Stimulated activated CD4-positive, alpha-beta T cell treated with anti-CD3 and anti-CD28 coated beads, Interleukin-4, amount 100 ng/mL, for 24 hours (primary cell): ENCODE measurements at regions not wholly inside any gene's neighbourhood (a gene's known extent, or its start where the extent isn't known, plus 50 kb on each side); places are given as distances from the start of the nearest gene placed in this dataset.
"Not testable (repeated sequence)": the region's sequence is repeated elsewhere in the genome, so short reads cannot be mapped to it uniquely, and the experiment has no call there.

Experiments used
- DNase-seq: peaks from one replicate; pipeline ENCODE4 v3.0.0-alpha.2; 2020

DNA sequence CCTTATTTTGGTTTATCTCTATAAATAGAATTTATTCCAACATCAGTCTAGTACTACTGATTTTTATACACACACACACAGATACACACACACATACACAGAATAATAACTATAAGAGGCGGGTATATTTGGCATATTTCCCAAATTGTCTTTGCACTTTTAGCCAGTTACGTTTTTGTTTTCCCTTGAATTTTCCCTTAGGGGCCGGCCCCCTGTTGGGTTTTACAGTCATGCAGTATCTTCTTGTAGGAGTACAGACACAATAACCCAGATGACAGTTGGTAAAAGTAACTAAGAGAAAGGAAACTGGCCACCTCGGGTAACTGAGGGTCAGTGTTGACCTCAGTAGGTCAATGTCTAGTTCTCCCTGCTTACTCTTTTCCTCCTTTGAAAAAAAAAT is 50.9 kb downstream of the DISP1 start:
- no peak for DNase-seq

DNA sequence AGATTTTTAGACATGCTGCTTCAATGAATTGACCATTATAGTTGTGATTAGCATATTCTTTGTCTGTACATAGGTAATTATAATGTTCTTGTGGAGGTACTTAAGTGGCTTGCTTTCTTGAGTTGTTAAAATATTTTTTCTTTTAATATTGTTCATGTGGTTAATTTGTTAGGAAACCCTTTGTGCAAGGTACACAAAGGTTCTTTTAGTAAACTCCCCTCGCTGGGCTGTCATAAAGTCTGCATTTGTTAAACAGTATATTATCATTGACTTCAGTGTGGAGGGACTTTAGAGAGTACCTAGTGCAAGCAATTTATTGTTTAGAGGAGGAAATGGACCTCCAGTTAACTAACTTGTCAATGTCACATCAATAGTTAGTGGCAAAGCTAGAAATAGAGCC is 52.5 kb downstream of the DISP1 start:
- no peak for DNase-seq

DNA sequence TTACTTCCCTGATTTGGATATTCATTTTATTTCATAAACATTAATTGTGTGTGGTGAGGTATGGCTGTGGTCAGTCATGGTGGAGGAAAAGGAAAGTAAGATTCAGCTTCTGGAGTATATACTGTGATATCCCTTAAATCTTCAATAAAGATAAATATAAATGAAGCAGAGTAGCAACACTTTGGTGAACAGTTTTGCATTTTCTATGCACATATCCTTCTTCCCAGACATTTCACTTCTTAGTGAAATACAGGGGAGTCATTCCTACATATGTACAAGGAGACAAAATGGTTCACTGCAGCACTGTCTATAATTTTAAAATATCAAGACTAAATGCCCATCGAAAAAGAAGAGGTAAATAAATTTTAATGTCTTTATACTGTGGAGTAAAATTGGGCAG is 61.3 kb downstream of the DISP1 start:
- no peak for DNase-seq

DNA sequence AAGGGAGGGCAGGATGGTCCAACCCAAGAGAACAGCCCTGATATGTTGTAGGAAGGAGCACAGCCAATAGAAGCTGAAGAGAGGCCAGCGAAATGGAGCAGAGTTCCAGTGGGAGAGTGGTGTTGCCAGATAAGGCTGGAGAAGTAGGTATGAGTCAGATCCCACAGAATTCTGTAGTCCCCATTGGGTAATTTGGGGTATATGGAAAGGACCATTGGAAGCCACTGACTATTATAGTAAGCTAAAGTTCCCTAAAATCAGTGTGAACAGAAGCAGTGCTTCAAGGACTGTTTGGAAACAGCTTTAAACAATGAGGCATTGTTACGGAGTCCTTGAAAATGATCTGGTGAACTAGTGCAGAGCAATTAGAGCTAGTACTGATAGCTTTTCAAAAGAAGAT is 63.0 kb downstream of the DISP1 start:
- no peak for DNase-seq

DNA sequence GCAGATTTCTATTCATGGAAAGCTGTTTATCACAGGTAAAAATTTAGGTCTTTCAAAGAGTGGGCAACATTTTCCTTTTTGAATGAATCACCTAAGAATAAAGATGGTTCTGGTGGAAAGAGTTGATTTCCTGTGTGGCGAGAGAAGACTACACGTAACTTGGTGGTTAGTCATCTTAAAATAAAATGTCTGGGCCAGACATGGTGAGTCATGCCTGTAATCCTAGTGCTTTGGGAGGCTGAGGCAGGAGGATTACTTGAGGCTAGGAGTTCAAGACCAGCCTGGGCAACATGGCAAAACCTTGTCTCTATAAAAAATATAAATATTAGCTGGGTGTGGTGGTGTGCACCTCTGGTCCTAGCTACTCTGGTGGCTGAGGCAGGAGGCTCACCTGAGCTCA is 65.7 kb downstream of the DISP1 start:
- peak; percentile 49 for DNase-seq

DNA sequence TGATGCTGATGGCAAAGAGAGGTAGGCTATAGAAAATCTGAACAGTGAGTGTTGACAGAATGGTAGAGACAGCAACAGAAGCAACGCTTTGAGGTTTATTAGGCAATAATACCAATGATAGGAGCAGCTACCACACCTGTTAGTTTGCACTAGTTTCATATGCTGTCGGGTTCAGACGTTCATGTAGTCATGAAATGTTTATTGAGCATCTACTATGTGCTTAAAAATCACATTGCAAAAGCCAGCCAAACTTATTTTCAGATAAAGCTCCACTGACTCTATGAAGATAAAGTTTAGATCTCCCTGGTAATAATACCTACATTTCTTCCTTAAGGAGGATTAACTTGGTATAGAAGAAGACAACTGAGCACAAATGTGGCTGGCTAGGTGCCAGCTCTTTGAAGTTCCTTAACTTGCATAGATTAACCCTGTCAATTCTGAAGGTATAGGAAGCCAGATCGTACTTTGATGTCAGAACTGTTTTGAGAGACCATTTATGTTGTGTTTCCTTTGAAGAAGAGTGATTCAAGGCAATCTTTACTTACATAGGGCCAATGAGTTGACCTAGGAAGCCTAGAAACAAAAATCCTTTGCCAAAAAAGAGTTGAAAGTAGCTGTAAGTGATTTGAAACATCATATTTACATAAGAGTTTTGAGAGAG is 71.5 kb downstream of the DISP1 start:
- no peak for DNase-seq

DNA sequence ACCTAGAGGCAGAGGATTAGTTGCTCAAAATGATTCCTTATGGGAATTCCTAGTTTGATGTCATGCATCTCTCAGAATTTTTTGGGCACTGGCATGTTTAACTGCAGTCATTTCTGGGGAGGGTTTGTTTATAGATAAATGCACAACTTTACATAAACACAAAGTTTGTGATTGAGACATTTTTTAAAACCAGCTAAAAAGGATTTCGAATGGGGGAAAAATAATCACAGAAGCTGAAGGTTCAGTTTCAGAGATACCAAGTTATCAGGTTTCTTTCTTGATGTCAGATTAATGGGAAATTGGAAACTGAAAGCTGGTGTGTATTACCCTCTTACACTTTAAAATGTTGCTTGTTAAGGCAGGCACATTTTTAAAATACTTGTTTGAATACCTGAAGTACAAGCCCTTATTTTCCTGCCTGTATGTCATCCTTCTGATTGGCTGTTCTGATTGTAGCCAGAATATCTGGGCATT is 72.1 kb downstream of the DISP1 start:
- DNase-seq: no peak

DNA sequence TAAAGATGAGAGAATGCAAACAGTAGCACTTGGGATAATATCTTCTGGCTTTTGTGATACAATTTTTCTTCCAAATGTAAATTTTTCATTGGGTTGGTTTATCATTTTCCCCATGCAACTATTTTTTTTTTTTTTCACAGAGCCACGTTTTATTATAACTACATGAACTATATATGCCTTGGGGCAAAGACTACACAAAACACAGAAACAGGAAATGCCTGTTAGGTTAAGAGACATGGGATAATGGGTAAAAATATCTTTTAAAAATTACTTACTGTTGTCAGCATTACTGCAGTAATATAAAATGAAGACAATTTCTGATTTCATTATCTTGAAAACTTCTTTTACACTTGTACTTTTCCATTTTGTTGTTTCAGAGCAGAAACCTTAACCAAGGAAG is 74.6 kb downstream of the DISP1 start:
- no peak for DNase-seq

DNA sequence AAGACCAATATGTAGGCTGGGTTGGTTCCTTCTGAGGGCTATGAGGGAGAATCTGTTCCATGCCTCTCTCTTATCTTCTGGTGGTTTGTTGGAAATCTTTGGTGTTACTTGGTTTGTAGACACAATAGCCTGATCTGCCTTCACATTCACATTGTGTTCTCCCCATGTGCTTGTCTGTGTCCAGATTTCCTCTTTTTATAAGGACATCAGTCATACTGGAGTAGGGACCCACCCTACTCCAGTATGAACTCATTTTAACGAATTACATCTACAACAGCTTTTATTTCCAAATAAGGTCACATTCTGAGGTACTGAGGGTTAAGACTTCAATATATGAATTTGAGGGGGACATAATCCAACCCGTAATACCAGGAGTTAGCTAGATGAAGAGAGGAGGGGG is 75.9 kb downstream of the DISP1 start:
- no peak for DNase-seq

DNA sequence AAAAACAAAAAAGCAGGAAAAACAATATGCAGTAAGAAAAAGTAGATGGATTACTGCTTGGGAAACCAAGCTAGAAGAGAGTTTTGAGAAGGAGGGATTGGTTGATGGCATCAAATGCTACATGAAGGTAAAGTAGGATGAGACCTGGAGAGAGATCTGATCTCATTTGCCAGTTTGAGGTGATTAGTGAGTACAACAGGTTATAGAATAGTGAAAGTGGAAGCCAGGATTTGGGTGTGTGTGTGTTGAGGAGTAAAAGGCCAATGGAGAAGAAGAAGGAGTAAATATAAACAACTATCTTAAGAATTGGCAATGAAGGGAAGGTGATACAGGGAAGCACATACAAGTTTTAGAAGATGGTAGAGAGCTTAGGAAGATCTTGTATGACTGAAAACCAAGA is 76.7 kb downstream of the DISP1 start:
- DNase-seq: no peak

DNA sequence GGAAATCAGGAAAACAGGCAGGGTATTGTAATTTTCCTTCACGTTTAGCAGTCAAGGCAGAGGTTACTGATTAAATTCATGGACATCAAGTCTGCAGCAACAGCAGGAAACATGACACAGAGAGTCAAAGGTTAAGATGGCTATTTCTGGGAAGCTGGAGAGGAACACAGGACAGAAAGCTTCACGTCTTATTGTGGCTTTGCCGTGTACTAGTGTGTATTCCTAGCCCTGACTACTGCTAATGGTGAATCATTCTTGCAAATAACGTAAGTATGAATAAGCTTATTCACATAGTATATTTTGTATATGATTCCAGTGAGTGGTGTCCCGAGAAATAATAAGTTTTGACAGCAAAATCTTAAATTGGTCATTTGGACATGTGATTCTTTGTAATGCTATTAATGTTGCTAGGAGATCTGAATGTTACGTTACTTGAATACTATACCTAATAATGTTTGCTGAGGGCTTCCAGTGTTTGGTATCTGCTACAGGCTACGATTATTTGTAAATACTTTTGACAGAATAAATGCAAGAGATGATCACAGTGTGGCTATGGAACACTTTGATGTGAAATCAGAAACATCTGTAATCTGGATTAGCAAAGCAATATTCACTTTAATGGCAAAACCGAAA is 77.4 kb downstream of the DISP1 start:
- DNase-seq: no peak

DNA sequence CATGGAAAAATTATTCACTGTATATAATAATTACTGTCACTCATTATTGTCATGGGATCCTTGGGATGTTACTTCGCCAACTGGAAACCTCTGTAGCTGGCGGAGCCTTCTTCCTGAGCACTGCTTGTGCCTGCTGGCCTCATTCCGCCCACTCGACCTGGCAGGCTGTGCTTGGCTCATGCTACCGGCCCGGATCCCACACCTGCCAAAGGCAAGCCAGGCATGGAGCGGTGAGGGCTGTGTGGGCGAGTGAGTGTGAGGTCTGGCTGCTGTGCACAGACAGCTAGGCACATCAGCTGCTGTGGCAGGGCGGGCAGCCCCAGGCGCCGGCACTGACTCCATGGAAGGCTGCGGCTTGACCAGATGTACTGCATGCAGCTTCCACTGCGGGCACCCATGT is 78.4 kb downstream of the DISP1 start:
- no peak for DNase-seq

DNA sequence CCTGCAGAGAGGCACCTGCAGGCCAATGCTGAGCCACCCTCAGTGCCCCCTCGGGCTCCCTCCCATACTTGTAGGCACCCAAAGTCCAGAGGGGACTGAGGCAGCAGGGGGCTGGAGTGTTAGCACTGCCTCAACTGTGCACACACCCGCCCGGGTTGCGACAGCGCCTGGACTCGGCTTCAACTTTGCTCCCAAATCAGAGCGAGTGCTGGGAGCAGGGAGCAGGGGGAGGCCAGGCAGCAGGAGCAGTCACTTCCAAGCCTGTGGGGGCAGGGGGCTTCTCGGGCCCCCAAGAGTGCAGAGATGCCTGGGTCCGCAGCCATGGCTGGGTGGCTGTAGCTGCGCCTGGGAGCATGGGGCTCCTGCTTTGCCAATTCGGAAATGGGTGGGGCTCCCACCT is 79.5 kb downstream of the DISP1 start:
- DNase-seq: no peak

DNA sequence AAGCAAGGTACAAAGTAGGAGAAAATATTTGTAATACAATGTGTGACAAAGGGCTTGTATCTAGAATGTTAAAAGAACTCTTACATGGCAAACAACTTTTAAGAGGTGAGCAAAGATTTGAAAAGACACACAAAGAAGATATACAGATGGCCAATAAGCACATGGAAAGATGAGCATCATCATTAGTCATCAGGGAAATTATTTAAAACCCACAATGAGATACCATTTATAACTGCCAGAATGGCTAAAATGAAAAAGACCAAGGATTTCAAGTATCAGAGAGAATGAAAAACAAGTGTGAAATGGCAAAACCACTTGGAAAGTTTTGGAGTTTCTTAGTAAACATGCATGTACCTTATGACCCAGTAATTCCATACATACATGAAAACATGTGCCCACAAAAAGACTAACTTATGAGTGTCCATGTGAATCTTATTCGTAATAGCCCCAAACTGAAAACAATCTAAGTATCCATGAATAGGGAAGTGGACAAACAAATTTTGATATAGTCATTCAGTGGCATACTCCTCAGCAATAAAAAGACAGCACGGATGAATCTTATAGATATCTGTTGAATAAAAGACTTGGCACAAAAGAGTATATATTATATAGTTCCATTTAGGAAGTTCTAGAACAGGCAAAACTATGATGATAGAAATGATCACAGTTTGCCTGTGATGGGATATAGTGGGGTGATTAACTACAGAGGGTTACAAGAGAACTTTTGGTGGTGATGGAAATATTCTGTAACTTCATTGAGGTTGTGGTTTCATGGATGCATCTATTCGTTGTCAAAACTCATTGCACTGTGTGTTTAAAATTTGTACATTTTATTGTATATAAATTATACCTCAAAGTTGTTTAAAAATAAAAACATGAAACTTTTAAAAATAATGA is 82.0 kb downstream of the DISP1 start:
- DNase-seq: no peak

DNA sequence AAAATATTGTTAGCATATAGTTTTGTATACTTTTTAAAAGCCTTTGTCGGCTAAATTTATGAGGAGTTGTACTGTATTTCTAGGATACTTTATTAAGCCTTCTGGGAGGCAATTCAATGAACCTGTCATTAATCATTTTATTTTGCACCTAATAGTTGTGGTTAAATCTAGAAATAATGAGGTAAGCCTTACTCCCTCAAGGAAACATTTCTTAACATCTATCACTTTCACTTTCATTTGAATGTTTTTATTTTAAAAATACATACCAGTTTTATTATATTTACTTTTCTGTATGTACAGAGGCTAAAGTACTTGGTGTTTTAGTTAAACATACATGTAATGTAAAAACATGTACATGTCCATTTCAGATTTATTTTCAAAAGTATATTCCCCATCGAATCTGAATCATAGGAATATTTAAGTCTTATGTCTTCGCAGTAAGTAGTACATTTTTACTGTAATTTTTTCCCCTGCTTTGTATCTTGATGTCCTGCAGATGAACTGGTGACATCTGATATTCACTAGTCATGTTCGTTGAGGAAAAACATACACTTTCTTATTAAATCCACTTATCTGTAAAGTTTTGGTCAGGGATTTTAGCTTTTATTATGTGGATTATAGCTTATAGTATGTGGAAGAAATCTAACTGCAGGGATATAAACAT is 82.8 kb downstream of the DISP1 start:
- DNase-seq: no peak

DNA sequence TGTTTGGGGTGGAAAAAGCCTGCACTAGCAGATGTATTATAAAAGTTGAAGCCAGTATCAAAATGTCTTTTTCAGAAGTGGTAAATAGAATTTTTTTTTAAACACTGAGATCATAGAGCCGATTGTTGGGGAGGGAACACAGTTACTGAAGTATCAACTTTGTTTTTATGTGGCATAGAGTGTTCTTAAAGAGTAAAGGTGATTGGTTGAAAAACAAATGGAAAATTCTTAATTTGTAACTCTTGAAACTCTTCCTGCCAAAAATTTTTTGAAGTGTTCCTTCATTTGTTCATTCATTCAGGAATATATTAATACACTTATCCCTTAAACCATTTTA is 83.3 kb downstream of the DISP1 start:
- no peak for DNase-seq

DNA sequence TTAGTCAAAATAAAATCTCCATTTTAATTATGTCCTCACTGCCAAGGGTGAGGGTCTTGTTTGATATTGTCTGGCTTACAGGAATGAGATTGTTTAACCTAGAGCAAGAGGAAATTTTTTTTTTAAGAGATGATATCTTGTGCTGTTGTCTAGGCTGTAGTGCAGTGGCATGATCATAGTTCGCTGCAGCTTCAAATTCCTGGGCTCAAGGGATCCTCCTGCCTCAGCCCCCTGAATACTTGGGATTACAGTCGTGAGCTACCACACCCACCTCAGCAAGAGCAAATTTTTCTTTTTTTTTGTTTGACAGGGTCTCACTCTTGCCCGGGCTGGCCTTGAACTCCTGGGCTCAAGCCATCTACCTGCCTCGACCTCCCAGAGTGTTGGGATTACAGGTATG is 84.6 kb downstream of the DISP1 start:
- DNase-seq: no peak

DNA sequence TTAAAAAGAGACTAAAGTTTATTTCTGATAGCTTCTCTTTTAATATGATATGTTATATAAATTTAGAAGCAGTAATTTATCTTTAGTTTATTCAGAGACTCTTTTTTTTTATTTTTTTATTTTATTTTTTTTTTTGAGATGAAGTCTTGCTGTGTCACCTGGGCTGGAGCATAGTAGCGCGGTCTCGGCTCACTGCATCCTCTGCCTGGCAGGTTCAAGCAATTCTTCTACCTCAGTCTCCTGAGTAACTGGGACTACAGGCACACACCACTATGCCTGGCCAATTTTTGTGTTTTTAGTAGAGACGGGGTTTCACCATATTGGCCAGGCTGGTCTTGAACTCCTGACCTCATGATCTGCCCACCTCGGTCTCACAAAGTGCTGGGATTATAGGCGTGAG is 89.6 kb downstream of the DISP1 start:
- DNase-seq: no peak

DNA sequence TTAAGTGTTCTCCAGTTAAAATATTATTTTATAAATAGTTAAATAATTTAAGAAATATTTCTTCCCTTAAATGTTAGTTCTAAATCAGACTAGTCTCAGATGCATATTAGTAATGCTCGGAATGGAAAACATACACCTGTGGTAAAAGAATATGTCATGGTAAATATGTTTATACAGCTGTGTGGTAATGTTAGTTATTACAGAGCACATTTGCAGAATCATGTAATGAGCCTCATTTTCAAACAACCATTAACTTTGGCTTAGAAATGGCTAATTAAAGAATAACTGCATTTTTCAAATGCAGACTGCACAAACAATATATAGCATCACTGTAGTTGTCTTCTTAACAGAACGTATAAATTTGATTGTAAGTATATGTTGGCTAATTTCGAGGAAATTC is 90.3 kb downstream of the DISP1 start:
- no peak for DNase-seq

DNA sequence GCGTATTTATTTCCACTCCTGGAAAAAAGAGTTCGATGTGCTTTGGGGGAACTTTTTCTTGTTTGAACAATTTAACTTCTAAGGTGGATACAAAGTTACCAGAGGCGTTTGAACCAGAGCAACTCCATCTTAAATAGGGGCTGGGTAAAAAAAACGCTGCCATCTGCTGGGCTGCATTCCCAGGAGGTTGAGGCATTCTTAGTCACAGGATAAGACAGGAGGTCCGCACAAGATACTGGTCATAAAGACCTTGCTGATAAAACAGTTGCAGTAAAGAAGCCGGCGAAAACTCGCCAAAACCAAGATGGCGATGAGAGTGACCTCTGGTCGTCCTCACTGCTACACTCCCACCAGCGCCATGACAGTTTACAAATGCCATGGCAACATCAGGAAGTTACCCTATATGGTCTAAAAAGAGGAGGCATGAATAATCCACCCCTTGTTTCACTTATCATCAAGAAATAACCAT is 91.5 kb downstream of the DISP1 start:
- DNase-seq: not testable (repeated sequence)

DNA sequence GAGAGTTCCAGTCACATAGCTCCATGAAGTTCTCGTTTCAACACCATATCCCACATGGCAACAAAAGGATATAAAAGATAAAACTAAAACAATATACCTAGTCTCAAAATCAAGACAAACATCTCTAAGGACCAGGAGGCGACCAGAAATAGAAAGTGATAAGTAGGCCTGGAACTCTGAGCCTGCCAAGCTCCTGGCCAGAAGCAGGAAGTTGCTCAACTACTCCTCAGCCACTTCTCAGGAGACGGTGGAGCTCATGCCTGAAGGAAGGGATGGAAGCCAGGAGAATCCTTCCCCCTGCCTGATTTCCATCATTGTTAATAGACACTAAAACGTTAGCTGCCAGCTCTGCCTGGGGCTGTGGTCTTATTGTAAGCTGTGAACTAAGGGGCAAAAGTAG is 94.7 kb downstream of the DISP1 start:
- no peak for DNase-seq

DNA sequence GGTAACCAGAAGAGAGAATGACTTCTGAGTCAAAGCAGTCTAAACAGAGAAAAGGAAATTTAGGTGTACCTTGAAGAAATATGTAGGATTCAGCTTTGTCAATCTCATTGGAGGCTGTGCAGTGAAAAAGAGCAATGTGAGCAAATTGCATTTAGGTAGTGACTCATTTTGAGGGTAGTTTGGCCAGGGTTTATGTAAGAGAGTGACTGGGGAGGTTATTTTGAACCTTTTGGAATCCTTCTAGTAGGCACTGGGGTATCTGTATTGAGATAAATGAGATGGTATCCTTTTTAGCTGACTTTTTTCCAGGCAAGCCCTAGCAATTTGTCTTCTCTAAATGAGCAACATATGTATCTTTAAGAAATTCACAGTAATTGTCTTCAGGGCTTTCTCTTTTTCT is 95.9 kb downstream of the DISP1 start:
- no peak for DNase-seq

DNA sequence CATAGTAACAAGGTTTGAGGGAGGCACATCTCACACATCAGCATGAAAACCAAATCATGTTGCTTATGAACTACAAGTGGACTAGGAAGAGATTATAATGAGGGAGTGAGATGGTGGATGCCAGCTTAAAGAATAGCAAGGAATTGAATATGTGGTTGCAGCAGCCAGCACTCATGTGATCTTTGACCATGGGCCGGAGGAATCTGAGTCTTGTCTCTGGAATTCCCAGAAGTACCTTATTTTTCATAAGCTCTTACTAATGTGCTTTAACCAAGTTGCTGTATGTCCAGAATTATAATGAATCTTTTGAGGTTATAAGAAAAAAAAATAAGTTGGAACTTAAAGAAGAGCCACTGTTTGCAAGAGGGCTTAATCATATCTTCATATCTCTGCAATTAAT is 97.0 kb downstream of the DISP1 start:
- no peak for DNase-seq

DNA sequence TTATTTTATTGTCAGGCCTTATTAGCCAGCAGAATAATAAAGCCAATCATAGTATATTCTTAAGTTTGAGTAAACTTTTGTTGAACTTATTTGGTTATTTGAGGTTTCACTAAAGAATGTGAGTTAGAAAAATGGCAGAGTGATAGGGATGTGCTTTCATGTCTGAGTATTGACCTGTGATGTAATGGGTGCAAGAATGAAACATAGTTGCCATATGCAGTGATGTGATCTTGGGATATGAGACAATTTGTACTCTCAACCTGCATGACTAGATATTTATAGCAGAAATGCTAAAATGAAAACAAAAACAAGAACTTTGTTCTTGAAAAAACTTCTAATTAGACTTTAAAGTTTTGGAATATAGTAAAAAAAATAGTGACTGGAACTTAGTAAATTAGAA is 97.9 kb downstream of the DISP1 start:
- no peak for DNase-seq
